GM19468 (cell line): ENCODE measurements at regions not wholly inside any gene's neighbourhood (a gene's known extent, or its start where the extent isn't known, plus 50 kb on each side); places are given as distances from the start of the nearest gene placed in this dataset.
"Not testable (repeated sequence)": the region's sequence is repeated elsewhere in the genome, so short reads cannot be mapped to it uniquely, and the experiment has no call there.

Source experiments
- ATAC-seq: cut with Tn5 transposase; IDR thresholded peaks from one replicate; pipeline ENCODE4 v1.9.1; 2021; ENCODE audit warnings: mild to moderate bottlenecking, moderate library complexity, moderate number of reproducible peaks; ENCODE audit not compliant: unreplicated experiment; ENCODE audit errors: extremely low read depth

DNA sequence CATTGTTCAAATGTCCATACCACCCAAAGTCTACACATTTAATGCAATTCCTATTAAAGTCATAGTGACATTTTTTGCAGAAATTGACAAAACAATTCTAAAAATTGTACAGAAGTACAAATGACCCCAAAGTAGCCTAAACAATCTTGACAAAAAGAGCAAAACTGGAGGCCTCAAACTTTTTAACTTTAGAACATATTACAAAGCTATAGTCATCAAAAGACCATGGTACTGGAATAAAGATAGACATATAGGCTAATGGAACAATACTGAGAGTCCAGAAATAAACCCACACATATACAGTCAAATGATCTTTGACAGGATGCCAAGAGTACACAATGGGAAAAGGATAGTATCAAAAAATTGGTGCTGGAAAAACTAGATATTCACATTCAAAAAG is 213.2 kb upstream of the SAMSN1 start:
- no peak for ATAC-seq

DNA sequence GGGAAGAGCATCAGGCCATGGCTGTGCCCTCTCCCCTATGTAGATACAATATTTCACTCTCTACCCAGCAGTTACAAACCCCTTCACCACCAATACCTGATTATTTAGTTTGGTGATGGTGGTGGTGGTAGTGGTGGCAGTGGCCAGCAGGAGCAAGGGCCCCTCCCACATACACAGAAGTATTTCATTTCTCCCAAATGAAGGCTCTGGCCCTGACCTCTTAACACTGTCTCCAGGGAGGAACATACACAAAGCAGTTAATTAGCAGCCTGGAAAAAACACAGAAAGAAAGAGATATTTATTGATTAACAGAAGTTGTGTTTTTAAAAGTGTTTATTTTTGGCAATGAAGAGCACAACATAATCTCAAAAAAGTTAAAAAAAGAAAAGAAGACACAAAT is 212.7 kb upstream of the SAMSN1 start:
- ATAC-seq, result no peak

DNA sequence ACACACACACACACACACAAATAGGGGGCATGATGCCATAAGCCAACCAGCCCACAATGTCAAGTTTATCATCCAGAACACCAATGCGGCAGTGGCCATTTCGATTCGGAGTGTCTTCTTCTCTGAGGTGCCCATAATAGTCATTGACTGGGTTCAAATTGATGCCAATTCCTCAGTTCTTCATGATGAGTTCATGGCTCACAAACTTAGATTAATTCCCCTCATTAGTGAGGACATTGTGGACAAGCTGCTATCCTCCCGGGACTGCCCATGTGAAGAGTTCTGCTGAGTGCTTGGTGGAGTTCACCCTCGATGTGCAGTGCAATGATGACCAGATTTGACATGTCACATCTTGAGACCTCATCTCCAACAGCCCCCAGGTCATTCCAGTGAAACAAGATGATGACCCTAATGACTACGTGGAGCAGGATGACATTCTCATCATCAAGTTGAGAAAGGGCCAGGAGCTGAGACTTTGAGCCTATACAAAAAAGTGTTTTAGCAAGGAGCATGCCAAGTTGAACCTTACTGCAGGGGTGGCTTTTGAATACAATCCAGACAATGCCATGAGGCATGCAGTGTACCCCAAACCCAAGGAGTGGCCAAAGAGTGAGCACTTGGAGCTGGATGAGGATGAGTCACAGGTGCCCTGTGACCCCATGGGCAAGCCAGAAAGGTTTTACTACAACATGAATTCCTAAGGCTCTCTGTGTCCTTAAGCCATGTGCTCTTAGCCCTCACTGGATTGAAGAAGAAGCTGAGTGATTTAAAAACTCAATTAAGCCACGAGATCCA is 211.6 kb upstream of the SAMSN1 start:
- ATAC-seq, result no peak

DNA sequence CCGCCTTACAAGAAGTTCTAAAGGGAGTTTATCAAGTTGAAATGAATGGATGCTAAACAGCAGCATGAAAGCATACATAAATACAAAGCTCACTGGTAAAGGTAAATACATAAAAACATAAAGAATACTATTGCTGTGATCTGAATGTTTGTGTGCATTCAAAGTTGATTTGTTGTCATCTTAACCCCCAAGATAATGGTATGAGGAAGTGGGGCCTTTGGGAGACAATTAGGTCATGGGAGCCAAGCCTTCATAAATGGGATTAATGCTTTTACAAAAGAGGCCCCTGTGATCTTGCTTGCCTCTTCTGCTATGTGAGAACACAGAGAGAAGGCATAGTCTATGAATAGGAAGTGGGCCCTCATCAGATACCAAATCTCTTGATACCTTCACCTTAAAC is 209.0 kb upstream of the SAMSN1 start:
- no peak for ATAC-seq

DNA sequence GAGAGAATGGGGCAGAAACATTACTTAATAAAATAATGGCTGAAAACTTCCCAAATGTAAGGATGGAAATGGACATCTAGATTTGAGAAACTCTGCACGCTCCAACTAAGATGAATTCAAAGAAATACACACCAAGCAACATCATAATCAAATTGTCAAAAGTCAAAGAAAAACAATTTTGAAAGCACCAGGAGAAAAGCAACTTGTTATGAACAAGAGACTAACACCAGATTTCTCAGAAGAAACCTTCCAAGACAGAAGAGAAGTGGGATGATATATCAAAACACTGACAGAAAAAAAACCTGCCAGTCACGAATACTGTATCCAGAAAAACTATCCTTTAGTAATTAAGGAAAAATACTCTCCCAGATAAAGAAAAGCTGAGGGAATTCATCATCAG is 208.6 kb upstream of the SAMSN1 start:
- ATAC-seq, result no peak

DNA sequence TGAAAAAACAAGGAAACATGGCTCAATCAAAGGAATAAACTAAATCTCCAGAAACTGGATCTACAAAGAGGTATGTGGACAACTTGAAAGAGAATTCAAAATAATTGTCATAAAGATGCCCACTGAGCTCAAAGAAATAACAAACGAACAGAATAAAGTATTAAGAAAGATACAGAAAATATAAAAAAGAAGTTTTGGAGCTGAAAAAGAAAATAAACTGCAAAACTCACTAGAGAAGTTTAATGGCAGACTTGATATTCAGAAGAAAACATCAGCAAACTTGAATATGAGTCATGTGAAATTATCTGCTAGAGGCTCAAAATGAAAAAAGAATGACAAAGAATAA is 208.1 kb upstream of the SAMSN1 start:
- ATAC-seq, result no peak

DNA sequence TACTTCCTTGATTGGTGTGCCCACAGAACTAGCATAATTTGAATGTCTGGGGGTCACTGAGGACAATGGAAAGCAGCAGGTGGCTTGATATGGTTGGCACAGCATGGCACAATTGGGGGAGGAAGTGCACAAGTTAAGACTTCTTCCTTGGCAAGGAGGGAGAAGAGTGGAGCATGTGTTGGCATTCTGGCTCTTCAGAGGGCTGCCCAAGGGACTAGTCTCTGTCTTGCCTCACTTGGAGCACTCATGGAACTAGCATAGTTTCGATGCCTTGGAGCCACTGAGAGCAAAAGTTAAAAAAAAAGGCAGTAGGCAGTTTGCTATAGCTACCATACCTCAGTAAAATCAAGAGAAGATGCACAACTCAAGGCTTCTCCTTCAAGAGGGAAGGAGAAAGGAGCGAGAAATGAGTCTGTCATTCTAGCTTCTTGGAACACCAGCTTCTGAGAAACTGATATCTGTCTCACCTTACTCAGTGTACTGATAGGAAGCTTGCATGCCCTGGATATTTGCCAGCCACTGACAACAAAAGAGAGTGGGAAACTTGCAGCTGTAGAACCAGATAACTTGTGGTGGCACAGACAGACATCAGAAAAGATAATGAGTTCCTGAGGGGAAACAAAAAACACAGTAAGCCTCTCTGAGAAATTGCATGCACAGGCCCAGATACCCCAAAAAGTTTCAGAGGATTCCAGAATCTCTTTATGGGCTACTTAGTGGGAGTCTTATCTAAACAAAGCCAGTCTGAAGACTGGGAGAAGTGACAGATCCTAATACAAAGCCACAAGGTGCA is 207.5 kb upstream of the SAMSN1 start:
- no peak for ATAC-seq

DNA sequence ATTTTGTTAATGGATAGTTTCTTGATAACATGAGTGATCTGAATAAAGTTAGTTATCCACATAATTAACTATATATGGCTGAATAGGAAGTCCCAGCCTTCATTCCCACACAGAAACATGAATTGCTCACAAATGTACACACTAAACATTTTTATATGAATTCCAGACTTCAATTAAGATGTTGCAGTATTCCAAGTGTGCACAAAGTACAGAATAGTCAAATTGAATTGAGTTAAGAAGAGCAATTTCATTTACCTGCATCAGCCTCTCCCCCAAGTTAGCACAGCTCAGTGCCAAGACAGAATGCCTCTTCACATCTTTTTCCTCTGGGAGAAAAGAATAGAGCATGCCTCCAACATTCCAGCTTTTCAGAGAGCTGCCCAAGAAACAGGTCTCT is 207.0 kb upstream of the SAMSN1 start:
- ATAC-seq, result no peak

DNA sequence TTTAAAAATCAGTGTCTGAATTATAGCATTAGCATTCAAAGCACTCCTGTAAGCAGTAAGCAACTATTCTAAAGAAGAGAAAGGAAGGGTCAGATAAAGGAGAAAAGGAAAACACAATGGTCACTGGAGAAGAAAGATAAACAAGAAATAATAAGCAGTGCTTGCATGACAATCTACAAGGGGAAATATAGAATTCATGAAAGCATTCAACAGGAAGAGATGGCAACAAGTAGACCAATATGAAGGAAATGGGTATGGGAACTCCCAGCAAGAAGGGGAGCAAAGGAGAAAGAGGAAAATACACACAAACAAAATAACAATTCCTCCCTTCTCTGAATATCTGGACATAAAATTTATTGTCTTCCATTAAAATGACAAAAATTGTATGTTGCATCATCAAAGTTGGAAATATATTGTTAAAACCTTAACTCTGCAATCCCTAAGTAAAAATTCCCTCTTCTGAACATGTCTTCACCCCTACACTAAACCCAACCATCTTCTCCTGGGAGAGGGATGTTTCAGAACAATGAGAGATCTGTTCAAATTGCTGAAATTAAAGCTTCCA is 206.3 kb upstream of the SAMSN1 start:
- no peak for ATAC-seq

DNA sequence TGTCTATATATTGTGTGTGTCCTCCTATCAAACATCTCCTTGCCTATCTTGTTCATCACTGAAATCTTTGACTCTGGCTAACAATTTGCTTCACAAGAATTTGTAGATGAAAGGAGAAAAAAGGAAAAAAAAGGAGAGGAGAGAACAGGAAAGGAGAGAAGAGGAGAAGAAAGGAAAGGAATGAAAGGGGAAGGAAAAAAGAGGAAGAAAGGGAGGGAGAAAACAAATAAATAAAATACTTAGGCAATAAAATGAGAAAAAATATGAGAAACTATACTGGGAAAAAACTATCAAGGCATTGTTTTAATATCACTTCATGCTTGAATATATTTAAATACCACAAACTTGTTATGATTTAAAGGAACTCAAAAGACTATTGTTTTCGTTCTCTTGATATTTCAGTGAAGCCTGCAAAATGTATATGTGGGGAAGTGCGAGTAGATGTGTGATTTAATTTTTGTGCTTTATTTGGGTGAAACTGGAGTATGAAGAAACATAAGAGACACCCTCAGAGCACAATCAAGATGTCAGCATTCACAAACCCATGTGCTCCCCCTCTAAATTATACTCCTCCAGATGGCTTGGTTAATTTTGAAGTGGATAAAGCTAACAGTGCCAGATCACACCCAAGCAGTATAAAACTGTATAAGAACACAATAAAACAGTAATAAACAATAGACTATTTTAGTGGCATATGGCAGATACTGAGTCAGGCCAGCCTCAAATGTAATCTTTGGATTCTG is 205.7 kb upstream of the SAMSN1 start:
- no peak for ATAC-seq

DNA sequence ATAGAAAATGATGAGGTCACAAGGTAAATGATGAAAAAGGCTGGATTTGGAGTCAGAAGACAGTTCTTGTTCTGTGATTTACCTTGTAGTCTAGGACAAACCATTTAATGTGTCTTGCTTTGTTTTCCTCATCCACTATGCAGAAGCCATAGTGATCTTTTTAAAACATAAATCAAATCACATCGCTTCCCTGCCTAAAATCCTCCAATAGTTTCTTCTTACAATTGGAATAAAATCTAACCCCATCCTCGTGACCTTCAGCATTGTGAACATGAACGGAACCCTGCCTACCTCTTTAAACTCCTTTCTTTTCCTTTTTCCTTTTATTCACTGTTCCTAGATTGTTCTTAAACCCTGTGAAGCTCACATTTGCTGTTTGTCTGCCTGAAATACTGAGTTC is 204.9 kb upstream of the SAMSN1 start:
- no peak for ATAC-seq

DNA sequence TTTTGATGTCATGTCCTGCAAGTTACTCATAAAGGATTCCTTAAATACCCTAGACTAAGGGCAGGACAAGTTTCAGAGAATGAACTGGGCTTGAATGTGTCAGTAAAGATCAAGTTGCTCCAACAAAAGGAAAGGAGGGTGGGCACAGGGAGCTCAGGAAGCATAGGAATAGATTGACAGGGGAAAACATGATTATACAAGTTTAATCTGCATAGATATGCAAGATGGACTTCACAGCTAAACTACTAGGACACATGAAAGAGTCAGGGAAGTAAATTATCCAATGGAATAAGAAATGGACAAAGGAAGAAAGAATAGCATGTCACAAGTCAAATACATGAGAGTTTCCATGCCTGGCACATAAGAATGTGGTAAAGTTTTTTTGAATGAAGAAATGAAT is 203.9 kb upstream of the SAMSN1 start:
- ATAC-seq, result no peak

DNA sequence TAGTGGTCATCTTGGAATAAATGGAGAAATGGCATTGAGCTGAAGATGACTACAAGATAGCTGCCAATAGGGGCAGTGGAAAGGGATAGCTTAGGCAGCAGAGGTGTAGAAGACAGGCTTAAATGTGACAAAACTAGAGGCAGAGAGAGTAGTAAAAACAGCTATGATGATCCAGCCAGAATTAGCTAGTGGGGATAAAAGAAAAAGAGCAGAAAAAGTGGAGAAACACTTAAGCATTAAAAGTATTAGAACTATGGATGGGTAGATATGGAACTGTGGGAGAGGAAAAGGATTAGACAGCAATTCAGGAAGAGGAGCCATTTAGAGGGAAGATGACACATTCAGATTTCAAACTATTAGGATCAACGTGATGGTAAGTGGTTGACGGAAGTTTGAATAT is 202.5 kb upstream of the SAMSN1 start:
- ATAC-seq, result no peak

DNA sequence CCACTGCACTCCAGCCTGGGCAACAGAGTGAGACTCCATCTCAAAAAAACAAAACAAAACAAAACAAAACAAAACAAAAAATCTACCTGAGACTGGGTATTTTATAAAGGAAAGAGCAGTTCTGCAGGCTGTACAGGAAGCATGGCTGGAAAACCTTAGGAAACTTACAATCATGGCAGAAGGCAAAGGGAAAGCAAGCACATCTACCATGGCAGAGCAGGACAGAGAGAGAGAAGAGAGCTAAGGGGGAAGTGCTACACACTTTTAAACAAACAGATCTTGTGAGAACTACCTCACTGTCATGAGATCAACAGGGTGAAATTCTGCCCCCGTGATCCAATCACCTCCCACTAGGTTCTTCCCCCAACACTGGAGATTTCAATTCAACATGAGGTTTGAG is 198.3 kb upstream of the SAMSN1 start:
- no peak for ATAC-seq

DNA sequence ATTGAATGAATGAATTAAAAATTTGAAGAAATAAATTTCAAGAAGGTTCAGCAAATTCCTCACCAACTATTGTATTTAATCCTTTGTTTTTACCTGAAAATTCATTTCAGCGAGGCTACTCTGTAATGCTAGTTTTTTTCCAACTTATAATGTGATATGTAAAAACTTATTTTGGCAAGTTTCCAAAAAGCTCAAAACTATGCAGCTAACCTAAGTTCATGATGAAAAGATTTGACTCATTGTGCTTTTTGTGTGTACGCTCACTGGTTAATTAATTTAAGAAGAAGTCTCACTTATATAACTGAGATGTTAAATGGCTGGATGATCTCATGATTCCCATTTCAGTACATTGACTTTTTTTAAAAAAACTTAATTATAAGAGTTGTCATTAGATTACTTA is 196.0 kb upstream of the SAMSN1 start:
- ATAC-seq, result no peak

DNA sequence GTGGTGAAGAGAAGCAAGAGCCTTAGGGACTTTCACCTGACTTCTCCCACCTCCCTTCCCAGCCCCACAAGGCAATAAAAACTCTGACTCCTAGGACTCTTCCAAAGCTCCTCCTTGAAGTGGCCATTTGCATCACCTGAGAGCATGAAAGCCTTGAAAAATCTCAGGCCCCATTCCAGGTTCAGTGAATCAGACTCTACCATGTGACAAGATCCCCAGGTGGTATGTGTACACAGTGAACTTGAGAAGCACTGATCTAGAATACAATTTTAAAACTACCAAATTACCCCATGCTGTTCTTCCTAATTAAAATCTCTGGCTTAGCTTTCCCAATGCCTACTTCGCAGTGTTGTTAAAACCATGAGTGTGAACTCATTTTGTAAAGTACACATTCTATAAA is 195.1 kb upstream of the SAMSN1 start:
- no peak for ATAC-seq

DNA sequence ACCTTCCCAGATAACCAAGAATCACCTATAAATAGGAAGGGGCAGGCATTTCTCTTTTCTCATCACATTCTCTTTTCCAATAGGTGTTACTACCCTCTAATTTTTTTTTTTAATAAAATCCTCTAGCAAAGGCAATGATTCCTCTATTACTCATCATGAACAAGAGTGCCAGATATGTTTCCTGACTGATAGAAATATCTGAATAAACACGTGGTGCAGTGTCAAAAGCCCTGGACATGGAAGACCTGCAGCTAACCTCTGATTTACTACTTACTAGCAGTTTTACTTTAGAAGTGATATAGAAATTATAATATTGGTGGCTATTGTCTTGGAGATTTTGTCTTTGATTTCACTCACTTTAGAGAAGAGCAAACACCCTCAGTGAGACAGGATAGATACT is 194.6 kb upstream of the SAMSN1 start:
- ATAC-seq, result no peak

DNA sequence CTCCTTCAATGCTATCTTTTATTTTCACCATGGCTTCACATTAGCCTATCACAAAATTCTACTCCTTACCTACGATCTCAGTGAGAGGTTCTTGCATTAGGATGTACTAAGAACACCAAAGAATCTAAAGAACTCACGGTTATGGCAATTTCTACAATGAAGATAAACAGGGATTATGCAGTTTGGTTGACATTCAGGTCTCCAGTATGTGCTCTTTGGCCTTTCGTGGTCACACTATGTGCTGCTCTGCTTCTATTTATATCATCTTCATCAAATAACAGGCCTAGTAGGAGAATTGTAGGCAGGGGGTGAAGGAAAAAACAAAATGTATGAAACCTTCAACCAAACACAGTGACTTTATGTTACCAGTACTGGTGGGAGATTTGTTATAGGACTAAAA is 194.0 kb upstream of the SAMSN1 start:
- no peak for ATAC-seq

DNA sequence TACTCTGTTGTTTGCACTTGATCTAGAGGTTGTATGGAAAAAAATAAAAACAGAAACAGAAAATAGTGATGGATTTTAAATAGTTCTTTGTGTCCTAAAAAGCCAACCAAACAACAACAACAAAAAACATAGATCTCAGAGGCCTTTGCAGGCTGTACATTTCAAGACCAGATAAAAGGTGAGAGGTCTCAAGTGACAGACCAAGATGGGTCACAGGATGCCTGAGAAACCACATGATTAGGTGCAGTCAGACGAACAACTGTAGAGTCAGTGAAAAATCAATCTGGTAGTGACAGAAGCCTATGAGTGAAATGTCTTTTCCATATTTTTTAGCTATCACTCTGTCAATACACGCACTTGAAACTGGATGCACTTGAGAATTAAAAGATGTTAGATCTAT is 193.5 kb upstream of the SAMSN1 start:
- ATAC-seq, result no peak

DNA sequence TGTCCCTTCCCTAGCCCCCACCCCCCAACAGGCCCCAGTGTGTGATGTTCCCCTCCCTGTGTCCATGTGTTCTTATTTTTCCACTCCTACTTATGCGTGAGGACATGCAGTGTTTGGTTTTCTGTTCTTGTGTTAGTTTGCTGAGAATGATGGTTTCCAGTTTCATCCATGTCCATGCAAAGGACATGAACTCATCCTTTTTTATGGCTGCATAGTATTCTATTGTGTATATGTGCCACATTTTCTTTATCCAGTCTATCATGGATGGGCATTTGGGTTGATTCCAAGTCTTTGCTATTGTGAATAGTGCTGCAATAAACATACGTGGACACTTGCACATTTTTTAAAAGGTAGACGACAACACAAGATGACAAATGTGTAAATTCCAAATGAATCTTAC is 192.5 kb upstream of the SAMSN1 start:
- ATAC-seq, result not testable (repeated sequence)

DNA sequence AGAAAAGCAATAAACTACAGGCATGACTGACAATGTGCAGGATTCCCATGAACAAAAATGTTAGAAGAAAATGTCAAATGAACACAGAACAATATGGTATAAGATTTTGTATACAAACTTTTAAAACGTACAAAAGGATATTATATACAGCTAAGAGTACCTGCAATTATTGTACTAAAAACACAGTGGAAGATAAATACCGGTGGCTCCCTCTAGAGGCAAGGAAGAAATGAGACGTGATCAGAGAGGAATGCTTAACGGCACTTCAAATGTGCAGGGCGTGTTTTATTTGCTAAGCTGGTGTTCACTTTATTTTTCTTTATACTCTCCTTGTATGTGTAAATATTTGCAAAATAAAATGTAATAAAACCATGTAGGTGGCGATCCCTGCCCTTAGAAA is 191.8 kb upstream of the SAMSN1 start:
- peak; percentile 36 for ATAC-seq
